ENCODE measurements at regions not wholly inside any gene's neighbourhood (a gene's known extent, or its start where the extent isn't known, plus 50 kb on each side); places are given as distances from the start of the nearest gene placed in this dataset.

- TF ChIP-seq ZNF10 (CRISPR knock-in tag; IDR thresholded peaks at IDR 0.05; ENCODE audit: borderline replicate concordance, low read depth) (no peak), GATAD1 (CRISPR knock-in tag; IDR thresholded peaks at IDR 0.05) (no peak), ZNF891 (CRISPR knock-in tag; IDR thresholded peaks at IDR 0.05) (no peak), ZIK1 (CRISPR knock-in tag; IDR thresholded peaks at IDR 0.05; ENCODE audit: borderline replicate concordance, low read depth) (no peak), GRHL1 (CRISPR knock-in tag; conservative IDR thresholded peaks at IDR 0.05) (no peak), ZNF780A (CRISPR knock-in tag; IDR thresholded peaks at IDR 0.05) (no peak), ZBTB3 (CRISPR knock-in tag; IDR thresholded peaks at IDR 0.05; ENCODE audit: borderline replicate concordance, low read depth) (no peak), MBNL3 (CRISPR knock-in tag; conservative IDR thresholded peaks at IDR 0.05) (no peak), SP2 (CRISPR knock-in tag; IDR thresholded peaks at IDR 0.05) (no peak), ZZZ3 (CRISPR knock-in tag; IDR thresholded peaks at IDR 0.05; ENCODE audit: borderline replicate concordance) (no peak), U2AF2 (IDR thresholded peaks at IDR 0.05; ENCODE audit: low read depth, low read length) (no peak), ZNF607 (CRISPR knock-in tag; IDR thresholded peaks at IDR 0.05; ENCODE audit: borderline replicate concordance) (no peak), ZNF451 (CRISPR knock-in tag; IDR thresholded peaks at IDR 0.05) (no peak), FOSL2 (CRISPR knock-in tag; IDR thresholded peaks at IDR 0.05) (no peak)
- TF ChIP-seq, protein P1, sequence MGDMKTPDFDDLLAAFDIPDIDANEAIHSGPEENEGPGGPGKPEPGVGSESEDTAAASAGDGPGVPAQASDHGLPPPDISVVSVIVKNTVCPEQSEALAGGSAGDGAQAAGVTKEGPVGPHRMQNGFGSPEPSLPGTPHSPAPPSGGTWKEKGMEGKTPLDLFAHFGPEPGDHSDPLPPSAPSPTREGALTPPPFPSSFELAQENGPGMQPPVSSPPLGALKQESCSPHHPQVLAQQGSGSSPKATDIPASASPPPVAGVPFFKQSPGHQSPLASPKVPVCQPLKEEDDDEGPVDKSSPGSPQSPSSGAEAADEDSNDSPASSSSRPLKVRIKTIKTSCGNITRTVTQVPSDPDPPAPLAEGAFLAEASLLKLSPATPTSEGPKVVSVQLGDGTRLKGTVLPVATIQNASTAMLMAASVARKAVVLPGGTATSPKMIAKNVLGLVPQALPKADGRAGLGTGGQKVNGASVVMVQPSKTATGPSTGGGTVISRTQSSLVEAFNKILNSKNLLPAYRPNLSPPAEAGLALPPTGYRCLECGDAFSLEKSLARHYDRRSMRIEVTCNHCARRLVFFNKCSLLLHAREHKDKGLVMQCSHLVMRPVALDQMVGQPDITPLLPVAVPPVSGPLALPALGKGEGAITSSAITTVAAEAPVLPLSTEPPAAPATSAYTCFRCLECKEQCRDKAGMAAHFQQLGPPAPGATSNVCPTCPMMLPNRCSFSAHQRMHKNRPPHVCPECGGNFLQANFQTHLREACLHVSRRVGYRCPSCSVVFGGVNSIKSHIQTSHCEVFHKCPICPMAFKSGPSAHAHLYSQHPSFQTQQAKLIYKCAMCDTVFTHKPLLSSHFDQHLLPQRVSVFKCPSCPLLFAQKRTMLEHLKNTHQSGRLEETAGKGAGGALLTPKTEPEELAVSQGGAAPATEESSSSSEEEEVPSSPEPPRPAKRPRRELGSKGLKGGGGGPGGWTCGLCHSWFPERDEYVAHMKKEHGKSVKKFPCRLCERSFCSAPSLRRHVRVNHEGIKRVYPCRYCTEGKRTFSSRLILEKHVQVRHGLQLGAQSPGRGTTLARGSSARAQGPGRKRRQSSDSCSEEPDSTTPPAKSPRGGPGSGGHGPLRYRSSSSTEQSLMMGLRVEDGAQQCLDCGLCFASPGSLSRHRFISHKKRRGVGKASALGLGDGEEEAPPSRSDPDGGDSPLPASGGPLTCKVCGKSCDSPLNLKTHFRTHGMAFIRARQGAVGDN (CRISPR knock-in tag; IDR thresholded peaks at IDR 0.05) = no peak
- TF ChIP-seq, protein P2, sequence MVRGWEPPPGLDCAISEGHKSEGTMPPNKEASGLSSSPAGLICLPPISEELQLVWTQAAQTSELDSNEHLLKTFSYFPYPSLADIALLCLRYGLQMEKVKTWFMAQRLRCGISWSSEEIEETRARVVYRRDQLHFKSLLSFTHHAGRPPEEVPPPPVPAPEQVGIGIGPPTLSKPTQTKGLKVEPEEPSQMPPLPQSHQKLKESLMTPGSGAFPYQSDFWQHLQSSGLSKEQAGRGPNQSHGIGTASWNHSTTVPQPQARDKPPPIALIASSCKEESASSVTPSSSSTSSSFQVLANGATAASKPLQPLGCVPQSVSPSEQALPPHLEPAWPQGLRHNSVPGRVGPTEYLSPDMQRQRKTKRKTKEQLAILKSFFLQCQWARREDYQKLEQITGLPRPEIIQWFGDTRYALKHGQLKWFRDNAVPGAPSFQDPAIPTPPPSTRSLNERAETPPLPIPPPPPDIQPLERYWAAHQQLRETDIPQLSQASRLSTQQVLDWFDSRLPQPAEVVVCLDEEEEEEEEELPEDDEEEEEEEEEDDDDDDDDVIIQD (CRISPR knock-in tag; IDR thresholded peaks at IDR 0.05; ENCODE audit: low read depth) = peak; percentile 62
- TF ChIP-seq, protein P3, sequence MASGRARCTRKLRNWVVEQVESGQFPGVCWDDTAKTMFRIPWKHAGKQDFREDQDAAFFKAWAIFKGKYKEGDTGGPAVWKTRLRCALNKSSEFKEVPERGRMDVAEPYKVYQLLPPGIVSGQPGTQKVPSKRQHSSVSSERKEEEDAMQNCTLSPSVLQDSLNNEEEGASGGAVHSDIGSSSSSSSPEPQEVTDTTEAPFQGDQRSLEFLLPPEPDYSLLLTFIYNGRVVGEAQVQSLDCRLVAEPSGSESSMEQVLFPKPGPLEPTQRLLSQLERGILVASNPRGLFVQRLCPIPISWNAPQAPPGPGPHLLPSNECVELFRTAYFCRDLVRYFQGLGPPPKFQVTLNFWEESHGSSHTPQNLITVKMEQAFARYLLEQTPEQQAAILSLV (CRISPR knock-in tag; IDR thresholded peaks at IDR 0.05; ENCODE audit: borderline replicate concordance) = no peak
- TF ChIP-seq, protein P4, sequence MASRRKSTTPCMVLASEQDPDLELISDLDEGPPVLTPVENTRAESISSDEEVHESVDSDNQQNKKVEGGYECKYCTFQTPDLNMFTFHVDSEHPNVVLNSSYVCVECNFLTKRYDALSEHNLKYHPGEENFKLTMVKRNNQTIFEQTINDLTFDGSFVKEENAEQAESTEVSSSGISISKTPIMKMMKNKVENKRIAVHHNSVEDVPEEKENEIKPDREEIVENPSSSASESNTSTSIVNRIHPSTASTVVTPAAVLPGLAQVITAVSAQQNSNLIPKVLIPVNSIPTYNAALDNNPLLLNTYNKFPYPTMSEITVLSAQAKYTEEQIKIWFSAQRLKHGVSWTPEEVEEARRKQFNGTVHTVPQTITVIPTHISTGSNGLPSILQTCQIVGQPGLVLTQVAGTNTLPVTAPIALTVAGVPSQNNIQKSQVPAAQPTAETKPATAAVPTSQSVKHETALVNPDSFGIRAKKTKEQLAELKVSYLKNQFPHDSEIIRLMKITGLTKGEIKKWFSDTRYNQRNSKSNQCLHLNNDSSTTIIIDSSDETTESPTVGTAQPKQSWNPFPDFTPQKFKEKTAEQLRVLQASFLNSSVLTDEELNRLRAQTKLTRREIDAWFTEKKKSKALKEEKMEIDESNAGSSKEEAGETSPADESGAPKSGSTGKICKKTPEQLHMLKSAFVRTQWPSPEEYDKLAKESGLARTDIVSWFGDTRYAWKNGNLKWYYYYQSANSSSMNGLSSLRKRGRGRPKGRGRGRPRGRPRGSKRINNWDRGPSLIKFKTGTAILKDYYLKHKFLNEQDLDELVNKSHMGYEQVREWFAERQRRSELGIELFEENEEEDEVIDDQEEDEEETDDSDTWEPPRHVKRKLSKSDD (CRISPR knock-in tag; IDR thresholded peaks at IDR 0.05; ENCODE audit: low read depth) = no peak
Measured at GRCh38 chr6:144647971-144648651, 363.0 kb downstream of the UTRN start (continued).

Data from HepG2 (cell line).